SK-N-DZ (cell line): ENCODE measurements at regions not wholly inside any gene's neighbourhood (a gene's known extent, or its start where the extent isn't known, plus 50 kb on each side); places are given as distances from the start of the nearest gene placed in this dataset.

ENCODE experiments used
- DNase-seq: peaks from one replicate; pipeline ENCODE4 v3.0.0-alpha.2; 2015; ENCODE audit warnings: low spot score

GRCh38 chr15:69789648-69790393 is 307.9 kb downstream of the TLE3 start:
- DNase-seq, result no peak

GRCh38 chr15:69790632-69791031 is 307.1 kb downstream of the TLE3 start:
- no peak for DNase-seq

- DNase-seq, result no peak
Observed at GRCh38 chr15:69792823-69793222, 304.9 kb downstream of the TLE3 start.

- no peak for DNase-seq
Observed at GRCh38 chr15:69793431-69793780, 304.3 kb downstream of the TLE3 start.

- DNase-seq, result no peak
Observed at GRCh38 chr15:69793781-69794451, 303.8 kb downstream of the TLE3 start.

GRCh38 chr15:69794645-69795469 is 302.9 kb downstream of the TLE3 start:
- DNase-seq, result no peak

- no peak for DNase-seq
Observed at GRCh38 chr15:69795601-69796000, 302.1 kb downstream of the TLE3 start.

GRCh38 chr15:69797051-69797595 is 300.6 kb downstream of the TLE3 start:
- no peak for DNase-seq

- no peak for DNase-seq
Observed at GRCh38 chr15:69797615-69798014, 300.1 kb downstream of the TLE3 start.

- no peak for DNase-seq
Observed at GRCh38 chr15:69798481-69799250, 299.1 kb downstream of the TLE3 start.

- no peak for DNase-seq
Observed at GRCh38 chr15:69801144-69801543, 296.6 kb downstream of the TLE3 start.

GRCh38 chr15:69802432-69802831 is 295.3 kb downstream of the TLE3 start:
- peak; percentile 56 for DNase-seq

- DNase-seq, result no peak
Observed at GRCh38 chr15:69804786-69805185, 292.9 kb downstream of the TLE3 start.

GRCh38 chr15:69805248-69805953 is 292.3 kb downstream of the TLE3 start:
- DNase-seq, result no peak

GRCh38 chr15:69806287-69806915 is 291.3 kb downstream of the TLE3 start:
- no peak for DNase-seq

GRCh38 chr15:69807721-69808120 is 290.0 kb downstream of the TLE3 start:
- DNase-seq, result no peak

GRCh38 chr15:69808756-69809155 is 289.0 kb downstream of the TLE3 start:
- DNase-seq, result no peak

GRCh38 chr15:69809421-69809820 is 288.3 kb downstream of the TLE3 start:
- DNase-seq, result no peak

GRCh38 chr15:69810431-69811354 is 287.0 kb downstream of the TLE3 start:
- no peak for DNase-seq
